Hepatocyte (in vitro differentiated cells): ENCODE measurements at regions not wholly inside any gene's neighbourhood (a gene's known extent, or its start where the extent isn't known, plus 50 kb on each side); places are given as distances from the start of the nearest gene placed in this dataset.

Experiments used
- DNase-seq: peaks from one replicate; pipeline ENCODE4 v3.0.0-alpha.2; 2016; ENCODE audit warnings: low spot score
- H2AFZ ChIP-seq: fragments of 200-600 bp; sonication (generic); 2 replicates; pipeline ENCODE4 v1.6.0; 2016; ENCODE audit warnings: antibody characterized with exemption, mild to moderate bottlenecking
- H3K27ac ChIP-seq: fragments of 200-600 bp; sonication (generic); 2 replicates; pipeline ENCODE4 v1.5.1; 2016; ENCODE audit warnings: mild to moderate bottlenecking
- H3K27me3 ChIP-seq: fragments of 200-600 bp; sonication (generic); 2 replicates; pipeline ENCODE4 v1.6.1; 2016
- H3K36me3 ChIP-seq: fragments of 200-600 bp; sonication (generic); replicated peaks from 2 replicates; pipeline ENCODE4 v1.5.1; 2016; ENCODE audit warnings: low read depth; ENCODE audit not compliant: insufficient read depth
- H3K4me1 ChIP-seq: fragments of 200-600 bp; sonication (generic); 2 replicates; pipeline ENCODE4 v1.5.1; 2016; ENCODE audit warnings: mild to moderate bottlenecking, moderate library complexity; ENCODE audit not compliant: insufficient read depth
- H3K4me2 ChIP-seq: fragments of 200-600 bp; sonication (generic); 2 replicates; pipeline ENCODE4 v1.6.0; 2016
- H3K4me3 ChIP-seq: fragments of 200-600 bp; sonication (generic); 2 replicates; pipeline ENCODE4 v1.5.1; 2016; ENCODE audit warnings: mild to moderate bottlenecking
- H3K79me2 ChIP-seq: fragments of 200-600 bp; sonication (generic); 2 replicates; pipeline ENCODE4 v1.6.0; 2017; ENCODE audit warnings: mild to moderate bottlenecking
- H3K9me2 ChIP-seq: fragments of 200-600 bp; sonication (generic); replicated peaks from 2 replicates; pipeline ENCODE4 v1.6.0; 2017; ENCODE audit warnings: mild to moderate bottlenecking; ENCODE audit not compliant: insufficient read depth
- H3K9me3 ChIP-seq: fragments of 200-600 bp; sonication (generic); 2 replicates; pipeline ENCODE4 v1.5.1; 2016; ENCODE audit warnings: low read depth, mild to moderate bottlenecking
- H4K20me1 ChIP-seq: fragments of 200-600 bp; sonication (generic); 2 replicates; pipeline ENCODE4 v1.6.0; 2016; ENCODE audit warnings: mild to moderate bottlenecking; ENCODE audit not compliant: insufficient read depth, poor library complexity, severe bottlenecking
- EZH2 ChIP-seq: fragments of 200-600 bp; sonication (generic); IDR thresholded peaks from 2 replicates; pipeline ENCODE4 v1.6.1; 2016; ENCODE audit warnings: antibody characterized with exemption, mild to moderate bottlenecking, borderline replicate concordance
- EZH2phosphoT487 ChIP-seq: fragments of 200-600 bp; sonication (generic); IDR thresholded peaks from one replicate; pipeline ENCODE4 v1.6.1; 2018; ENCODE audit warnings: antibody characterized with exemption, mild to moderate bottlenecking, low read depth, moderate library complexity; ENCODE audit not compliant: unreplicated experiment, severe bottlenecking
- WGBS: methylation state at CpG from one replicate; pipeline ENCODE4 v1.1.6; 2016; ENCODE audit warnings: low lambda C conversion rate; ENCODE audit errors: missing lambda C conversion rate; 5-methylcytosine and 5-hydroxymethylcytosine counted together
- TF ChIP-seq, protein P1 (sequence below): fragments of 200-600 bp; sonication (generic); IDR thresholded peaks from 2 replicates; pipeline ENCODE4 v1.5.1; 2016; ENCODE audit warnings: antibody characterized with exemption, mild to moderate bottlenecking; ENCODE audit not compliant: poor library complexity

DNA sequence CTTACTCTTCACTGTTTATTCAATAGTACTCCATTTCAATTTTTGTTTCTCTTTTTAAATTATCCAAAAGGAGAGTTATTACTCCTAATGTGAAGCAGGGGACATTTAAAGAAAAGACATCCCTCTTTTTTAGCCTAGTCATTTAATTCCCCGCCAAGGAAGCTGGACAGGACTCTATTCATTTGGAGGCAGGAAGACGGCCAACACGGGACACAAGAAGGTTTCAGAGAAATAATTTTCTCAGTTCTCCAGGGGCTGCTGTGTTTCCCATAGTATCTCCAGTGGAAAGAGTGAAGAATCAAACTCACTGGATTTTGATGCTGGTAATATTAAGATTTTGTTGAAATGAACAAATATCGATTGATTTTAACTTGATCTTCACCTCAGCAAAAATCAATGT lies 833.7 kb downstream of the ROBO2 start:
- no peaks in the 10 kb centered on the region for H3K4me1 ChIP-seq
- no peak overlapping the region for H2AFZ ChIP-seq
- no peaks in the 10 kb centered on the region for H3K36me3 ChIP-seq
- H3K4me3 ChIP-seq: no peak overlapping the region
- no peak overlapping the region for H3K27ac ChIP-seq
- no peak overlapping the region for H3K4me2 ChIP-seq
- no peaks in the 10 kb centered on the region for H3K27me3 ChIP-seq
- WGBS: 91% methylated on average over 4 of the region's 4 CpGs
- no peaks in the 10 kb centered on the region for H4K20me1 ChIP-seq
- TF ChIP-seq EZH2phosphoT487 (no peak), EZH2 (no peak)
- TF ChIP-seq, protein P1, sequence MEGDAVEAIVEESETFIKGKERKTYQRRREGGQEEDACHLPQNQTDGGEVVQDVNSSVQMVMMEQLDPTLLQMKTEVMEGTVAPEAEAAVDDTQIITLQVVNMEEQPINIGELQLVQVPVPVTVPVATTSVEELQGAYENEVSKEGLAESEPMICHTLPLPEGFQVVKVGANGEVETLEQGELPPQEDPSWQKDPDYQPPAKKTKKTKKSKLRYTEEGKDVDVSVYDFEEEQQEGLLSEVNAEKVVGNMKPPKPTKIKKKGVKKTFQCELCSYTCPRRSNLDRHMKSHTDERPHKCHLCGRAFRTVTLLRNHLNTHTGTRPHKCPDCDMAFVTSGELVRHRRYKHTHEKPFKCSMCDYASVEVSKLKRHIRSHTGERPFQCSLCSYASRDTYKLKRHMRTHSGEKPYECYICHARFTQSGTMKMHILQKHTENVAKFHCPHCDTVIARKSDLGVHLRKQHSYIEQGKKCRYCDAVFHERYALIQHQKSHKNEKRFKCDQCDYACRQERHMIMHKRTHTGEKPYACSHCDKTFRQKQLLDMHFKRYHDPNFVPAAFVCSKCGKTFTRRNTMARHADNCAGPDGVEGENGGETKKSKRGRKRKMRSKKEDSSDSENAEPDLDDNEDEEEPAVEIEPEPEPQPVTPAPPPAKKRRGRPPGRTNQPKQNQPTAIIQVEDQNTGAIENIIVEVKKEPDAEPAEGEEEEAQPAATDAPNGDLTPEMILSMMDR: no peak
- H3K9me3 ChIP-seq: no peaks in the 10 kb centered on the region
- DNase-seq: no peak
- H3K79me2 ChIP-seq: no peaks in the 10 kb centered on the region
- no peaks in the 10 kb centered on the region for H3K9me2 ChIP-seq

DNA sequence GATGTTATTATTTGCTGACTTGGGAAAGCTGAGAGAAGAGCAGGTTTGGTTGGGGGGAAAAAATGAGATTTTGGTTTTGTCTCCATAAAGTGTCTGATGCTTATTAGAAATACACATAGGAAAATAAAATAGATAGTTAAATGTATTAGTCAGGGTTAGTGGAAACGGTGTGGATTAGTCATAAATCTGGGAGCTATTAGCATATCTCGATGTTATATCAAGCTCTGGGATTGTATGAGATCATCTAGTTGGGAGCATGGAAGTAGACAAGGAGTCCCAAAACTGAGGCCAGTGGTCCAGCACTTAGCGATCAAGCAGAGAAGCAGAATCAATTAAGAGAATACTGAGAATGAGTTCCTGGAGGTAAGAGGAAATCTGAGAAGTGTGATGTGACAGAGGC lies 845.5 kb downstream of the ROBO2 start:
- no peak overlapping the region for H2AFZ ChIP-seq
- H4K20me1 ChIP-seq: no peaks in the 10 kb centered on the region
- H3K9me3 ChIP-seq: no peaks in the 10 kb centered on the region
- no peaks in the 10 kb centered on the region for H3K27me3 ChIP-seq
- no peaks in the 10 kb centered on the region for H3K36me3 ChIP-seq
- H3K9me2 ChIP-seq: no peaks in the 10 kb centered on the region
- no peak overlapping the region for H3K4me3 ChIP-seq
- DNase-seq: no peak
- TF ChIP-seq, protein P1: no peak
- TF ChIP-seq EZH2: no peak
- TF ChIP-seq EZH2phosphoT487: no peak
- no peak overlapping the region for H3K4me2 ChIP-seq
- WGBS: 87% methylated on average over 3 of the region's 3 CpGs
- H3K4me1 ChIP-seq: no peaks in the 10 kb centered on the region
- H3K79me2 ChIP-seq: no peaks in the 10 kb centered on the region
- no peak overlapping the region for H3K27ac ChIP-seq

DNA sequence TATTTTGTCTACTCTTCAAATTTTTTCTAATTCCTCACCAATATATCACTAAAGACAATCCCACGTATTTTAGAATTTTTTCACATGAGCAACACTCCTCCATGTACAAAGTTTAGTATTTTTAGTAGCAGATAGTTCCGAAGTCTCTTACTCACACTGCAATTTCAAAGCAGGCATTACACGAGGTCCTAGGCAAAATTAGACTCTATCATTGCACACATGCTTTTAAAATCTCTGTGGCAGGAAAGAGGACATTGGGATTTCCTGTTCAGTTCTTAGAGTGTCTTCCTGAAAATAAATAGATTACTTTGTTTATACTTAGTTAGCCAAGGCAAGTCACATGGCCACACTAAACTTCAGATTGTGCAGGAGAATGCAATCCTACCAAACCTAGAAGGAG lies 847.7 kb downstream of the ROBO2 start:
- H2AFZ ChIP-seq: no peak overlapping the region
- no peaks in the 10 kb centered on the region for H3K36me3 ChIP-seq
- H3K79me2 ChIP-seq: no peaks in the 10 kb centered on the region
- H3K4me1 ChIP-seq: no peaks in the 10 kb centered on the region
- no peaks in the 10 kb centered on the region for H3K9me2 ChIP-seq
- H3K27me3 ChIP-seq: no peaks in the 10 kb centered on the region
- TF ChIP-seq EZH2phosphoT487: no peak
- no peak for TF ChIP-seq EZH2
- TF ChIP-seq, protein P1: no peak
- H3K4me3 ChIP-seq: no peak overlapping the region
- no peaks in the 10 kb centered on the region for H4K20me1 ChIP-seq
- no peak overlapping the region for H3K4me2 ChIP-seq
- H3K9me3 ChIP-seq: no peaks in the 10 kb centered on the region
- WGBS: 48% methylated on average over 3 of the region's 3 CpGs
- H3K27ac ChIP-seq: no peak overlapping the region
- no peak for DNase-seq

DNA sequence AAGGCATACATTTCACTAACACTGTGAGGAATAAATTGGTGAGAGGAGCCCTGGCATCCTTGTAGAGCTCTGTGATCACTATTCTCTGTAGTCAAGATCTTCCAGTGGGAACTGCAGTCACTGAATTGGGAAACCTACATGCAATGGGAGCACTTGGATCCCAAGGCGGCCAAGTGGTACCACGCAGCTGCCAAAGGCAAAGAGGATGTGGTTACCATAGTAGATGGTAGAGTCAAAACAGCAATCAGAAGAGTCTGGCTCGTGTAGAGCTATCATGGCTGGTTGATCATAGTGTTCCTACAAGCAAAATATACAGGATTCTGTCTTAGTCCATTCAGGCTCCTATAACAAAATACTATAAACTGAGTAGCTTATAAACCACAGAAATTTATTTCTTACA lies 849.7 kb downstream of the ROBO2 start:
- no peaks in the 10 kb centered on the region for H3K79me2 ChIP-seq
- no peaks in the 10 kb centered on the region for H3K9me3 ChIP-seq
- H3K9me2 ChIP-seq: no peaks in the 10 kb centered on the region
- no peak for DNase-seq
- no peak overlapping the region for H3K4me2 ChIP-seq
- TF ChIP-seq, protein P1: no peak
- TF ChIP-seq EZH2phosphoT487: no peak
- no peak for TF ChIP-seq EZH2
- H3K4me1 ChIP-seq: no peaks in the 10 kb centered on the region
- H3K4me3 ChIP-seq: no peak overlapping the region
- H2AFZ ChIP-seq: no peak overlapping the region
- H4K20me1 ChIP-seq: no peaks in the 10 kb centered on the region
- H3K27ac ChIP-seq: no peak overlapping the region
- H3K36me3 ChIP-seq: no peaks in the 10 kb centered on the region
- WGBS: 90% methylated on average over 3 of the region's 3 CpGs
- no peaks in the 10 kb centered on the region for H3K27me3 ChIP-seq
